ENCODE measurements at regions not wholly inside any gene's neighbourhood (a gene's known extent, or its start where the extent isn't known, plus 50 kb on each side); places are given as distances from the start of the nearest gene placed in this dataset.

GRCh38 chr13:48839171-48839570 is 136.5 kb upstream of the FNDC3A start:
- TF ChIP-seq RBM39 (optimal IDR thresholded peaks at IDR 0.05; ENCODE audit: low read depth, low read length) (no peak), ZBTB2 (IDR thresholded peaks at IDR 0.05) (no peak)

Data from K562 (cell line).